NCI-H2081 (cell line): ENCODE measurements at regions not wholly inside any gene's neighbourhood (a gene's known extent, or its start where the extent isn't known, plus 50 kb on each side); places are given as distances from the start of the nearest gene placed in this dataset.
"Not testable (repeated sequence)": the region's sequence is repeated elsewhere in the genome, so short reads cannot be mapped to it uniquely, and the experiment has no call there.

Source experiments
- DNase-seq, 2 experiments: peaks; one replicate each; lab custom pipeline; 2025; lab: John Stamatoyannopoulos, UW

DNA sequence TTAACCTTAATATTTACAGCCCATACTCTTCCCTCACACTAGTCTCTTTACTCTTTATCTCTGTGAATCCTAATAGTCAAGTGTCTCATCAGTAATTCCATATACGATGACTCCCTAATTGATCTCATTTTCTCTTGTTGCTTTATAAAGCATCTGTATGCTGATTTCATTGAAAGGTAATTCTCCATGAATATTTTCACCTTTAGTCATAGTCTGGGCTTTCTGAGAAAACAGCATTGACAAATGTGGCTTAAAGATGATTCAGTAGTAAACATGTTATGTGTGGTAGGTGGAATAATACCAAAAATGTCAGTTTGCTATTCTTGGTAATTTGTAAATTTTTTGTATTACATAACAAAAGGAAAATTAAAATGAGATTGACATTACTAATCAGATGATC, 1176.5 kb downstream of the NCAM2 start:
- DNase-seq: no peak

DNA sequence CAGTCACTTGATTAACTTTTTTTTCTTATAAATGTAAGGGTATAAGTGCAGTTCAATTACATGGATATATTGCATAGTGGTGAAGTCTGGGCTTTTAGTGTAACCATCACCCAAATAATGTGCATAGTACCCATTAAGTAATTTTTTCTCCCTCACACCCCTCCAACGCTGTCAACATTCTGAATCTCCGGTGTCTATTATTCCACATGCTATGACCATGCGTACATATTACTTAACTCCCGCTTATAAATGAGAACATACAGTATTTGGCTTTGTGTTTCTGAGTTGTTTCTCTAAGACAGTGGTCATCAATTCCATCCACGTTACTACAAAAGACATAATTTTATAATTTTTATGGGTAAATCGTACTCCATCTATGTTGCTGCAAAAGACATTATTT, 1191.1 kb downstream of the NCAM2 start:
- DNase-seq: no peak

DNA sequence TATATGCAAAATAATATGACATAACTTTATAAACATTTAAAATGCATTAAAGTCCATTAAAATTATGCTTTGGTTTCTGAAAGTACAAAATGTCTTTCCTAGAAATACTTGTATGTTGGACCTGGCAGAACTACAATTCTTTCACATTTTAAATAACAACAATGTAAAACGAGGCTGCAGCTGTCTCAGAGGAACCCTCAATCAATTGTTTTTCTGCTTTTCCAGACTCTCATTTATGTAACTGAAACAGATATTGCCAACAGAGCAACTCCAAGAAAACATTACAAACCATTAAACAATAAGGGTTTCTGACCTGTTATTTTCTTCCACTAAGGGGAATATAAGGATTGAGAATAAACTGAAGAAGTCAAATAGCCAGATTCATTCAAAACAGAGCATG, 1193.4 kb downstream of the NCAM2 start:
- no peak for DNase-seq

DNA sequence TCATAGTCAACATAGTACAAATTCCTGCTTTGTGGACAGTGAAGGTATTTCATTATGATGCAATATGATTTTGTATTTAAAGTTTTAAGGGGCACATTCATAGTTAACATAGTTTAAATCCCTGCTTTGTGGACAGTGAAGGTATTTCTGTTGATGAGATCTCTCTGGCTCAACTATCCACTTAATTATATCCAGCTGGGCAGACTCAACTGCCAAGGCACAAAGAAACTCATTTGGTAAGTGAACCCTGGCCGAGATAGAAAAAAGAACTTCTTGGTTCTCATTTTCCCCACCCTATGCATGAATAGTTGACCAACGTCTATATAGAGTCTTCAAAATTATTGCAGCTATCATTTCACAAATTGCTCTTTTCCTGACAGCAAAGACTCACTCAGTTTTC, 1194.6 kb downstream of the NCAM2 start:
- DNase-seq: no peak

DNA sequence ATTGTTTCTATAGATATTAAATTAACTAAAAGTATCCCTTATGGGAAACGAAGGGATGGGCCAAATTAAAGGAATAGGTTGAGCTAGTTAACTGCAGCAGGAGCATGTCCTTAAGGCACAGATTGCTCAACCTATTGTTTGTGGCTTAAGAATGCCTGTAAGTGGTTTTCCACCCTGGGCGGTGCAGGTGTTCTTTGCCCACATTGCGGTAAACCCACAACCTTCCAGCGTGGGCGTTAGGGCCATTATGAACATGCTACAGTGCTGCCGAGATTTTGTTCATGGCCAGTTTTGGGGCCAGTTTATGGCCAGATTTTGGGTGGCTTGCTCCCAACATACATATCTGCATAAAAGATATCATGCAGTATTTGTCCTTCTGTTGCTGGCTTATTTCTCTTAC, 1196.8 kb downstream of the NCAM2 start:
- DNase-seq: not testable (repeated sequence)

DNA sequence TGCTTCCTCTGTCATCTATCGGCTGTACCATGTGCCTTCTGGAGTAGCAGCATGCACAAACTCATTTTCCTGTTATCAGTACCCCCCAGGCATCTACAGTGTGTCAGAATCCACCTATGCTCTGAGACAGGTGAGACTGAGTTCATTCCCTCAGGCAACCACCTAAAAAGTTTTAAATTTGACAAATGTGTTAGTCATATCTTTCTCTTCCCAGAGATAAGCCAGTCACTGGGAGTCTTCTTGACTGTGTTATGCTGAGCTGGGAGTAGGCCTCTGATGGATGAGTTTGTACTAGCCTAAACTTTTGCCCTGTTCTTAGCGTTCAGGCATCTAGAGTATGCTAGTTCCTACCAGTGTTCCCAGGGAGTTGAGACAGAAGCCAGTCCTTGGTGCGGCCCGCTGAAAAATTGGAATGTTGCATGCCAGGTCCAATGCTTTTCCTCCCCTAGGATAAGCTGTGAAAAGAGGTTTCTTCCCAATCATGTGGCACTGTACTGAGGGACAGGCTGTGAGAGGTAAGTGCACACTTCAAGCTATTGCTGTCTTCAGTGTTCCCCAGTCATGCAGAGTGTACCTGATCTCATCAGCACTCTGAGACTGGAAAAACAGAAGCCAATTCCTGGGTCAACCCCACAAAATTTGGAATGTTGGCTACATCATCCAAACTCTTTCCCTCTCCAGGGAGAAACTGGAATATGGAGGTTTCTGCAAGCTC, 1202.3 kb downstream of the NCAM2 start:
- no peak for DNase-seq

DNA sequence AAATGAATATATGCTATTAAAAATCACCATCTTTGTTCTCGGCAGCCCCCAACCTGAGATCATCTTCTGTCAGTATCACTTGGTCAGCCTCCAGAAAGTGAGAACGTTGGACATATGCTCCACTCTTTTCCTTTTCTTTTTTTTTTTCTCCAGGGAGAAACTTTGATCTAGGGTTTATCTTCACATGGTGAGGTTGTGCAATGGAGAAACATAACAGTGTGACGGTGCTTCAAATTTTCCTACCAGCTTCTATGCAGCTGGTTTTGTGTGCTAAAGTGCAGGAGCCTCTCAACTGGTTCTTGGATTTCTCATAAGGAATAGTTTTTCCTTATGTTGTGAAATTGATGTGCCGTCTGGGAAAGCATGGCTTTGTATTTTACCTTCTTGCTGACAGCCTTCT, 1202.9 kb downstream of the NCAM2 start:
- no peak for DNase-seq

DNA sequence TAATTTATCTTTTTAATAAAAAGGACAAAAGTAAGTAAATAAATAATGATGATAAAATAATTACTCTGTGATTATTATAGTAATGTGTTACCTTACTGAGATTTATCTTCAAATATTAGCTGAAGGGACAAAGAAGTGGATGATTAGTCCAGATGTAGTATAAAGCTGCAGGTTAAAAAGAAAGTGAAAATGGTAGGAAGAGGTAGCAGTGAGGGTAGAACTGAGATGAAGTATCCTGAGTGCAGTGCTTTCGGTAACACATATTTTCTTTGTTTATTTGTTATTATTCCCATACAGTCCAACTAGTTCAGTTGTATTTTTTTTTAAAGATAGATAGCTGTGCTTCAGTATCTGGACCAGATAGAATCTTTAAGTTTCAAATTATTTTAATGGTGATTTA, 1203.5 kb downstream of the NCAM2 start:
- no peak for DNase-seq

DNA sequence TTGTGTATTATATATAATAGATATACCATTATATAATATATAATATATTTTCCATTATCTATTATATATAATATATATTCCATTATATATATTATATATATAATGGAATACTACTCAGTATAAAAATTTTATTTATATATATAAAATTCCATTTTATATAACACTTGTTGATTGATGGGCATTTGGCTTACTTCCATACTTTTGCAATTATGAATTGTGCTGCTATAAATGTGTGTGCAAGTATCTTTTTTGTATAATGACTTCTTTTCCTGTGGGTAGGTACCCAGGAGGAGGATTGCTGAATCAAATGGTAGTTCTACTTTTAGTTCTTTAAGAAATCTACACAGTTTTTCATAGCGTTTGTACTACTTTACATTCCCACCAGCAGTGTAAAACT, 1211.1 kb downstream of the NCAM2 start:
- no peak for DNase-seq

DNA sequence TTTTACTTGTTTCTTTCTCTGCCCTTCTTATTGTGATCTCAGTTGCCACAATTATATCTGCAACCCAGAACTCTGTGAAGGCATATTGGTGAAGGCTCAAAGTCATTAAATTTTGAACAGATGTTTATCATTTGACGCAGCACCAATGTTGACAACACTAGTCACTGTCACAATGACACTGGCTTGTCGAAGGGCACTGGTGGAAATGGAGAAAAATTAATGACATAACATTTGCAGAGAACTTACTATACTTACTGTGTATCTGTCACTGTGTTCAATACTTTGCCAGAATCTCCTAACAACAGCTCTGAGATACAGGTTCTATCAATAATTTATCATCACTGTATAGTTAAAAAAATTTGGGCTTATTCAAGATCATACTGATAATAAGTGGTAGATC, 1213.7 kb downstream of the NCAM2 start:
- DNase-seq: no peak

DNA sequence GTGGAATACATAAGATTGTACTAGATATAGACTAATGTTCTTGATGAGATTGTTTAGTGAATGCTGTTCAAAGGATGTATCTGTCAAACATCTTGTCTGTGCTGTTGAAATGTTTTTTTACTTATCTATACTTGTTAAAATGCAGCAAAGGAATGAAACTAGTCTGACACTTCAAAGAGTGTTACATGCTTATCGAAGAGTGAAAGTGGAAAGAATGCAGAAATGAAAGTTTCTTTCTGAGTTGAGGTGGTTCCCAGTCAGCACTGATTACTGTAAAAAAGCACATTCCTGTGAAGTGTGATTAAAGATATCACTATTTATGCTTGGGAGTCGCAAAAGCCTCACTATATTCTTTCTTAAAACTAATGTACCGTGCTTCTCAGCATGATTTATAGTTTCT, 1225.2 kb downstream of the NCAM2 start:
- DNase-seq: no peak

DNA sequence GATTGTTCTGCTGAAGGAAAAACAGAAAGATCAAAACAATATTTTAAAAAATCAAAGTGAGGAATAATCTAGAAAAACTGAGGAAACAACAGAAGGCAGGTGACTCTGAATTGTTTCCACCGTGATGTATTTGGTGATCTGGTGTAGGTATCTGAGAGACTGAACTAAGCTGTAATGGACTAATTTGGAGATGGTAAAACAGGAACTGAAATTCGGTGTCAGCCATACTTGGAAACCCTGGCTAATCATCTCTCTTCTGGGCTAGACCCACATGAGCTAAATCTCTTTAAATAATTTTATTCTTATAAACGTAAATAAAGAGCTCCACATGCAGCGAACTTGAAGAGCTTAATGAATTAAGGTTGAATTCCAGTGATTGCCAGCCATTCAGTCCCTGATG, 1226.1 kb downstream of the NCAM2 start:
- no peak for DNase-seq

DNA sequence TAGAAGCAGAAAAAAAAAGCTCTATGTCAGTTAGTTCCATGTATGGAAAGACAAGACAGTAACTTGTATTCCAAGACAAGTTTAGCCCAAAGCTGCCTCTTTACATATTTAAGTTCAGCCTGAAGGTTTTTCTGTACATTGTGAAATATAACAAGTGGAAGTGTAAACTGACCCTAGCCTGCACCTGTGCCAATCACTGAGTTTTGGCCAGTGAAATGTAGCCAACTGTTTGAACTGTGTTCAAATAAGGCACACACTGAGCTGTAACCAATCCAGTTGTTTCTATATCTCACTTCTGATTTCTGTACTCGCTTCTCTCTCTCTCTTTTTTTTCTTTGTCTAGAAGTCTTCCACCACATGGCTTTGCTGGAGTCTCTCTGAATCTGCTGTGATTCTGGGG, 1227.1 kb downstream of the NCAM2 start:
- DNase-seq: no peak

DNA sequence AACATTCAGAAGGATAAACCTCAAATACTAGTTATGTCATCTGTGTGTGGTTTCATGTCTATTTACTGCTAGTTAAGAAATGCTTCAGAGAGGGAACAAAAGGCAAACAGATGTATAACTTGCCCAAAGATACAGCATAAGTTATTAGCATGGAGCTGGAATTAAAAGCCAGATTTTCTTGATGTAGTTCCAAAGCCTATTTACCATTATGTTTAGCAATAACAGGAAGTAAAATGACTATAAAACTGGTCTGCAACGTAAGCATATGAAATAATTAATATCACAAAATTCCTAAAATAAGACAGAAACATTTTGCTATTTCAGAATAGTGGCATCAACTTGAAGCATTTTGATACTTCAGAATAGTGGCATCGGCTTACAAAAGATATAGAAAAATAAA, 1232.8 kb downstream of the NCAM2 start:
- DNase-seq: no peak

DNA sequence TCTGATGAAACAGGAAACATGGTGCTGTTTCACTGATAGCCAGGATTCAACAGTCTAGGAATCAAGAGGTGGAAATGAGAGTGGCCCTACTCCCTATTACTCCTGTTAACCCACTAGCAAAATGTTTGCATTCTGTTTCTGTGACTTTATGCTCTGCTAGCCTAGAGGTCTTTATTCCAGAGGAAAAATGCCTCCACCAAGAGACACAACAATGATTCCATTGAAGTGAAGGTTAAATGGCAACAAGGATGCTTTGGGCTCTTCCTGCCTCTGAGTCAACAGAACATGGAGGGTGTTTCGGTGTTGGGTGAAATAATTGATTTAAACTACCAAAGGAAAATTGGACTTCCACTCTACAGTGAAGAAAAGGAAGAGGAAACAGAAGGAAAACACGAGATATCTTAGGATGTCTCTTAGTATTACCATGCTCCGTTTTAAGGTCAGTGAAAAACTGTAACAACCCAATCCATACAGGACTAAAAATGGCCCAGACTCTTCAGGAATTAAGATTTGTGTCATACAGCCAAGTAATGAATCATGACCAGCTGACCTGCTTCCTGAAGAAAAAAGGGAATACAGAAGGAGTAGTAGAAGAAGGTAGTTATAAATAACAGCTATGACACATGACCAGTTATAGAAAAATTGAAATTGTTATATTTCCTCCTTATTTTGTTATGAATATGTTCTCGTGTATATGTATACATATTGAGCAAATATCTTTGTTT, 1237.8 kb downstream of the NCAM2 start:
- DNase-seq: no peak

DNA sequence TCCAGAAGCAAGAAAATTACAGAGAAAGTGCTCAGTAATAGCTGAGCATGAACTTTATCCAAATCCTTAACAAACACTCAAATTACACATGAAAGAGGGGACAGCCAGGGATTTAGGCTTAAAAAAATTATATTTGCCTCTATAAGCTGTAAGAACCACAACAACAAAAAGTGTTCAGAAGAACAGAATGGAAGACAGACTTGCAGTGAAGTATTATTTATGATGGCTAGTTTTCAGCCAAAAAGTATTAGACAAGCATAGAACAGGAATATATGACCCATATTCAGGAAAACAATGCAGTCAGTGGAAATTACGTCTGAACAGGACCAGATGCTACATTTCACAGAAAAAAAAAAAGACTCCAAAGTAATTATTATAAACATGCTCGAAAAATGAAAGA, 1246.3 kb downstream of the NCAM2 start:
- no peak for DNase-seq

DNA sequence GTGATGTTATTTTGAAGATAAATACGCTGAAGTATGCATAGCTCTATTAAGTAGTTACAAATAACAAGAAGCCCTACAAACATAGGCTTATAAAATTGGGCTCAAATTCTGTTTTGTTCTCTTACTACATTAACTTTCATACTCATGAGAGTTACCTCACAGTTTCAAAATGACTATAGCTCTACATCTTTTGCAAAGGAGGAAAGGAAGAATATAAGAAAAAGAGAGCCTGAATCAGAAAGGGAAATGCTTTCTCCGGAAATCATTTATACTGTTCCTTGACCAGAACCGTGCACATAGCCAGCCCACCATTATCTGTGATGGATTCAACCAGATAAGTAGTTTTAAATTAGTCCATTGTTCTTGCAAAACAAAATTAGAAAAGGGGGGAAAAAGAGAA, 1252.1 kb downstream of the NCAM2 start:
- no peak for DNase-seq

DNA sequence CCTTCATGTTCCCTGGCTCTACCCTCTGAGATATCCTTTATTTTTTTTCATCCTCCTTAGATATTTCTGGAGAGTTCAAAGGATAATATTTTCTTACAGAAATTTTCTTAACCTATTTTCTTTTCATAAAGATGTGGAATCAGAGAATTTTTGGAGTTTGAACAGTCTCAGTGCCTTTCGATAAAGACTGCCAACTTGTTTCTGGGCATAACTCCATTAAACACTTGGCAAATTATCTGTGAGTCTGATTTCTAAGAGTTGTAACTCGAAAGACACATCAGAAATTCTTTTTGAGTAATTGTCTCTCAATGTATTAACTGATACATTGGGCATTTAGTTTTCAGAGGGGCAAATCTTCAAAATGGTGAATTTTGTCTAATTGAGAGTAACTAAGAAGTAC, 1255.6 kb downstream of the NCAM2 start:
- DNase-seq: no peak

DNA sequence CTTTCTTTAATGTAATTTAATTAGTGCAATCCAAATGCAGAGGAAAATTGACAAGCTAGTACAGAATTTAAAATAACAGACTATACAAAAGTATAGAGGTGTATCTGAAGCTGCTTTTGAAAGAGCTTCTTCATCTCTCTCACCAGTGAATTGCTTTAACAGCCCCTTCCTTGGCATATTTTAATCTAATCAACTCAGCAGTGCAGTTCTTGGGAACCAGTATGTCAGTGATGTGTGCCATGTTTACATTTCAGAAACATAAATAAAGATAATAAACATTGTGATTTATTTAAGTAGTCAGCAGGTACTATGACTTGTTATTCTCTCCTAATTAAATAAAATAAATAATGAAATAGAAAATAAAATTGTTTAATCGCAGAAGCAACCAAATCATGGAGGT, 1260.6 kb downstream of the NCAM2 start:
- no peak for DNase-seq

DNA sequence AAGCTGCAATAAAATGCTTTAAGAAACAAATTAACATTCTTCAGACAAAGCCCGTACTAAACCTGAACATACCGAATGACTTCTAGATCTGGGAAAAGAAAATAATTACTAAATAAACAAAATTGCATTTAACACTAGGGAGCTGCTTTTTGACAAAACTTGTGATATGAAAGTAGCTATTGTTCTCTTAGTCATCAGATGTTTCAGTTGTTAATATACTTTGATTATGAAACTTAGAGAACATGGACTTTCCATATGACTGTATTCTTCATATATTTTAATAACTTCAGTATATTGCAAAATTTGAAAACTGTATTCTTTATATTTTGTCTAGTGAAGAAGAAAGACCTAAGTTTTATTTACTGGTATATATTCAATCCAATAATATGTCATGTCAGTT, 1262.1 kb downstream of the NCAM2 start:
- no peak for DNase-seq

DNA sequence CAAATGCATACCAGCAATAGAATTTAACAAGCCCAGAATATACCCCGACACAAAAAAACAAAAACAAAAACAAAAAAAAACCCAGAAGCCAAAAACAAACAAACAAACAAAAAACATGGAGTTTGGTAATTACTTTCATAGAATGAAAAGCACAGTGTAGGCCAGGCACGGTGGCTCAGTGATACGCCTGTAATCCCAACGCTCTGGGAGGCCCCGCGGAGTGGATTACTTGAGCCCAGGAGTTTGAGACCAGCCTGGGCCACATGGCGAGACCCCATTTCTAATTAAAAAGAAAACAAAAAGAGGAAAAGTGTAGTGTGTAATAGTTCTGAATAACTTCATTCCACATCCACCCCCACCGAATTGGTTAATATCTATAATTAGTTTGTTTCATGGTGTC, 1265.7 kb downstream of the NCAM2 start:
- no peak for DNase-seq

DNA sequence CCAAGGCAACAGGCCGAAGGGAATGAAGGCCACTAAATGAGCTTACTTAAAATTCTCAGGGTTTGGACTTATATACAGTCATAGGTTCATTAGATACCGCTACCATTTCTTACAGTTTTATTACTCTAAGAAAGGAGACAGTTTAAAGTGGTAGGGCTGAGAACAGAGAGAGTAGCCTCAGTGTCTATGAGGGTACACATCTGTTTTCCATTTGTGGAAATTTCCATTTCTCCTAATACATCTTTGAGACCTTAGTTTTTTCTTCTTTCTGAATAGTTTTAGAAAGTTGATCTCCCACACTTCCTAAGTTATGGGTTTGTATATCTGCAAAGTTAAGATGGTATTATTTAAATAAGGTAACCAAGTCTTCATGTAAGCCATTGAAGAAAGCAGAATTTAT, 1279.1 kb downstream of the NCAM2 start:
- no peak for DNase-seq

DNA sequence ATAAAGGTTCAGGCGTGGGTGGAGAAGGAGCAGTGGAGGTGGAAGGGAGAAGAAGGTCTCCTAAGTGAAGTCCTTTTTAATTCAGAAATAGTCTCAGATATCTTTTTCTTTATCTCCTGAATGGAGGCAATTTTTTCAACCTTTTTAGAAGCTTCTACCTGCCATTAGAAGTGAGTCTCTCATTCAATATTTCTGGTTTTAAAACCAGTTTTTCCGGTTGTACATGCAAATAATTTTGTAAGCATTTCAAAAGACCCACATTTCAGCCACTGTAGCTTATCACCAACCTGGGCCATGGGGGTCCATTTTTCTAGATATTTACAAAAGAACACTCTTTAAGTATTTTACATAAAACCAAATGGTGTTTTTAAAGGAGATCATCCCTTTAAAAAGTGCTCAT, 1280.2 kb downstream of the NCAM2 start:
- no peak for DNase-seq

DNA sequence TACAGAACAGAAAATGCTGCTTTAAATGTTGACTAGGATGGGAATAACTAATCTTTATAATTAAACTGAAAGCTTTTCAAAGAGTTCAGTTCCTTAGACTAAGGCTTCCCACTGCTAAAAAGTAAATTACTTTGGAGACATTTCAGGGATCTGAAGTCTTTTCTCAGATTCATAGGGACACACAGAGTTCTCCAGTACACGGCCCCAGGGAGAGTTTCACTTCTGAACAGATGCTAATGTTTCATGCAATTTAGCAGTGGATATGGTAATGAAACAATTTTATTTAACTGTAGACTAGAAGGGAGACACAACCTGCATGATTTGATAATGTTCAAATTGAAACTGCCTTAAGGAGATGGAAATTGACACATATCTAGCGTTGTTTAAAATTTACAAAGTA, 1282.6 kb downstream of the NCAM2 start:
- DNase-seq: no peak
